Upper lobe of right lung (tissue), 1 donor: ENCODE measurements at regions not wholly inside any gene's neighbourhood (a gene's known extent, or its start where the extent isn't known, plus 50 kb on each side); places are given as distances from the start of the nearest gene placed in this dataset.

Experiments used
- ATAC-seq: fragments of 200-7000 bp; cut with Tn5 transposase; one replicate; pipeline ENCODE4 v1.9.1; 2020; ENCODE audit warnings: mild to moderate bottlenecking, moderate library complexity
- DNase-seq: peaks from one replicate; pipeline ENCODE4 v3.0.0-alpha.2; 2020
- H3K27ac ChIP-seq: fragments of 200-600 bp; one replicate; pipeline ENCODE4 v1.8.0; 2022
- H3K27me3 ChIP-seq: fragments of 200-600 bp; one replicate; pipeline ENCODE4 v1.8.0; 2022; ENCODE audit warnings: mild to moderate bottlenecking
- H3K36me3 ChIP-seq: fragments of 200-600 bp; one replicate; pipeline ENCODE4 v1.8.0; 2022
- H3K4me1 ChIP-seq: fragments of 200-600 bp; one replicate; pipeline ENCODE4 v1.8.0; 2022
- H3K4me3 ChIP-seq: fragments of 200-600 bp; one replicate; pipeline ENCODE4 v1.8.0; 2022; ENCODE audit warnings: mild to moderate bottlenecking
- H3K9me3 ChIP-seq: fragments of 200-600 bp; one replicate; pipeline ENCODE4 v1.8.0; 2022
- intact Hi-C: fragments of 100-400 bp; cut with DNase I; formaldehyde crosslinking; loops from one replicate; pipeline ENCODE4 v1.11.0; 2022
- TF ChIP-seq, protein P1 (sequence below): fragments of 200-600 bp; IDR thresholded peaks from one replicate; pipeline ENCODE4 v1.8.0; 2022; ENCODE audit warnings: antibody characterized with exemption
- donor health status: DM: no; HTN: yes; CAD: no; lungs with severe emphysema.

DNA sequence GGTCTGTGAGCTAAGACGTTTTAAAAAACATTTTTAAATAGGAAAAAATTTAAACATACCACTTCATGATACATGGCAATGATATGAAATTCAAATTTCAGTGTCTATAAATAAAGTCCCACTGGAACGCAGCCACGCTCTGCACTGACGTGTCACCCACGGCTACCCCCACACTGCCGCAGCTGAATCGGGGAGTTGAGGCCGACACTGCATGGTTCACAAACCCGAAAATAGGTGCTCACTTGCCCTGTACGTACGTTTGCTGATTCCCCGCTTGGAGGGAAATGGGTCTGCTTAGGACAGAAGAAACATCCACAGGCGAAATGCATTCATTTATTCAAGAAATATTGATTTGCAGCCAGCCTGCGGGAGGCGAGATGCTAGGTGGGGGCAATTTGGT lies 1342.3 kb downstream of the TBC1D22A start:
- intact Hi-C loops: no loop called here

DNA sequence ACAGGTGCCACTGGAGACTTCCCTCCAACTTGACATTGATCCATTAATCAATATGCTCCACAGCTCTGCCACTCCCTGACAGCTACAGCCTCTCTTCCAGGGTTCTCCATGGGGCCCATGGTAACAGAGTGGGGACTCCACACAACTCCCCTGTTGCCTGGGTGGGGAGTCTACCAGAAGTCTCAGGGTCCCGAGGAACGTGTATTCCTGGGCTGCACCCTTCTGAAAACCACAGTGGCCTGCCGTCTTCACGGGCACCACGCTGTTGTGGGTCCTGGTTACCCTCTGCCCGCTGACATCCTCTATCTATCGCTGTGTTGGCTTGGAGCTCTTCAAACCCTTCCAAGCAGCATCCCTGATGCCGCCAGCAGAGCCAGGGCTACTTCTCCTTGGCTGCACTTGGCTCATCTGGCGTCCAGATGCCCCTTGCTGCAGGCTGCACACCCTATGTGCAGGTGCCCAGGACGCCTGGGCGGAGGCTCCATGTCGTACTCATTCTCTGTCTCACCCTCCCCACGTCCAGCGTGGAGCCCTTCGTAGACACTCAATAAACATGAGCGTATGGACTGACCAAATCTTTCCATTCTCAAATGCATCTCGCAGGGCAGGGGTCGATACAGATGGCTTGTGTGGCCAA lies 1341.8 kb downstream of the TBC1D22A start:
- Histone ChIP-seq H3K4me3 (no peak overlapping the region), H3K36me3 (no peaks in the 10 kb centered on the region), H3K27me3 (peaks cover 8% of the 10 kb centered on the region), H3K9me3 (no peaks in the 10 kb centered on the region), H3K4me1 (no peaks in the 10 kb centered on the region), H3K27ac (no peak overlapping the region)
- ATAC-seq: no peak
- TF ChIP-seq, protein P1, sequence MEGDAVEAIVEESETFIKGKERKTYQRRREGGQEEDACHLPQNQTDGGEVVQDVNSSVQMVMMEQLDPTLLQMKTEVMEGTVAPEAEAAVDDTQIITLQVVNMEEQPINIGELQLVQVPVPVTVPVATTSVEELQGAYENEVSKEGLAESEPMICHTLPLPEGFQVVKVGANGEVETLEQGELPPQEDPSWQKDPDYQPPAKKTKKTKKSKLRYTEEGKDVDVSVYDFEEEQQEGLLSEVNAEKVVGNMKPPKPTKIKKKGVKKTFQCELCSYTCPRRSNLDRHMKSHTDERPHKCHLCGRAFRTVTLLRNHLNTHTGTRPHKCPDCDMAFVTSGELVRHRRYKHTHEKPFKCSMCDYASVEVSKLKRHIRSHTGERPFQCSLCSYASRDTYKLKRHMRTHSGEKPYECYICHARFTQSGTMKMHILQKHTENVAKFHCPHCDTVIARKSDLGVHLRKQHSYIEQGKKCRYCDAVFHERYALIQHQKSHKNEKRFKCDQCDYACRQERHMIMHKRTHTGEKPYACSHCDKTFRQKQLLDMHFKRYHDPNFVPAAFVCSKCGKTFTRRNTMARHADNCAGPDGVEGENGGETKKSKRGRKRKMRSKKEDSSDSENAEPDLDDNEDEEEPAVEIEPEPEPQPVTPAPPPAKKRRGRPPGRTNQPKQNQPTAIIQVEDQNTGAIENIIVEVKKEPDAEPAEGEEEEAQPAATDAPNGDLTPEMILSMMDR: no peak
- no peak for DNase-seq
- intact Hi-C loops: no loop called here

More for the DNA sequence above, 1342.3 kb downstream of the TBC1D22A start:
- ATAC-seq: no peak
- no peak for DNase-seq
- Histone ChIP-seq H3K4me1 (no peaks in the 10 kb centered on the region), H3K36me3 (no peaks in the 10 kb centered on the region), H3K27me3 (peaks cover 8% of the 10 kb centered on the region), H3K9me3 (no peaks in the 10 kb centered on the region), H3K4me3 (no peak overlapping the region), H3K27ac (no peak overlapping the region)
- TF ChIP-seq, protein P1: no peak

- intact Hi-C loops: no loop called here
- TF ChIP-seq, protein P1: no peak
- Histone ChIP-seq H3K4me3 (no peak overlapping the region), H3K4me1 (no peaks in the 10 kb centered on the region), H3K27me3 (peaks cover 8% of the 10 kb centered on the region), H3K27ac (no peak overlapping the region), H3K9me3 (no peaks in the 10 kb centered on the region), H3K36me3 (no peaks in the 10 kb centered on the region)
- ATAC-seq (no peak), DNase-seq (no peak)
These were observed 1340.9 kb downstream of the TBC1D22A start for GRCh38 chr22:48103126-48103875.

DNA sequence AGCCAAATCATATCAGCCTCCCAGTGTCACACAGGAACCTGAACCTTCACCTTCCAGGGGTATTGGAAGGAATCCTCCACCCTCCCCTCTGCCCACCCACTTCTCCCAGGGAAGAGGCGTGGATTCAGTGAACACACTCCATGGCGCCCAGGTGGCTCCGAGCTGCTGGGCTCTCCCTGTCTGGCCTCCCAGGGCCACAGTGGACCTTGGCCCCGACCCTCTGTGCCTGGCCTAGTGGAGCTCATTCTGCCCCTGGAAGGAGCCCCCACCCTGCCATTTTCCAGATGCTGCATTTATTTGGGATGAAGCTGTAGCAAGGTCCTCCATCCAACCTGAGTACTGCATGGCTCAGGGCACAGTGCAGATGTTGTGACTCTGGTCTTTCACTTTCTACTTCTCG lies 1340.1 kb downstream of the TBC1D22A start:
- no peak overlapping the region for H3K4me3 ChIP-seq
- H3K36me3 ChIP-seq: no peaks in the 10 kb centered on the region
- no peaks in the 10 kb centered on the region for H3K9me3 ChIP-seq
- TF ChIP-seq, protein P1: no peak
- intact Hi-C loops: no loop called here
- H3K27ac ChIP-seq: no peak overlapping the region
- peaks cover 8% of the 10 kb centered on the region for H3K27me3 ChIP-seq
- no peaks in the 10 kb centered on the region for H3K4me1 ChIP-seq
- ATAC-seq (no peak), DNase-seq (no peak)

DNA sequence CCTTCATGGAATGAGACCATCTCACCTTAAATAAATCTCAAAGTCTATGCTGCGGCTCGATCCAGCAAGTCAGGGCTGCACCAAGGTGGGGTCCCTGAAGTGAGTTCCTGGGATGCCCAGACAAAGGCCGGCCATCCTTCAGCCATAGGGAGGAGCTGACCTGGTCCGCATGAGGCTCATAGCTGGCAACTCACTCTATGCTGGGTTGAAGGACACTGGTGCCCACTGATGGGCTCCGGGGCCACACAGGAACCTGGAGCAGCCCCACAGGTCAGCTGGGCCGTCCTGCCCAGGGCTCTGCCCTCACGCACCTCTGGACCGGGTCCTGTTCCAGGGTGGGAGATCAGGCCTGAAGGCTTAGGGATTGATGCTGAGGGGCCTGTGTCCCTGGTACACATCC lies 1339.3 kb downstream of the TBC1D22A start:
- Histone ChIP-seq H3K4me3 (no peak overlapping the region), H3K9me3 (no peaks in the 10 kb centered on the region), H3K27me3 (peaks cover 8% of the 10 kb centered on the region), H3K4me1 (no peaks in the 10 kb centered on the region), H3K27ac (no peak overlapping the region), H3K36me3 (no peaks in the 10 kb centered on the region)
- TF ChIP-seq, protein P1: no peak
- ATAC-seq (no peak), DNase-seq (no peak)
- intact Hi-C loops: no loop called here
